ENCODE measurements at regions not wholly inside any gene's neighbourhood (a gene's known extent, or its start where the extent isn't known, plus 50 kb on each side); places are given as distances from the start of the nearest gene placed in this dataset.

DNA sequence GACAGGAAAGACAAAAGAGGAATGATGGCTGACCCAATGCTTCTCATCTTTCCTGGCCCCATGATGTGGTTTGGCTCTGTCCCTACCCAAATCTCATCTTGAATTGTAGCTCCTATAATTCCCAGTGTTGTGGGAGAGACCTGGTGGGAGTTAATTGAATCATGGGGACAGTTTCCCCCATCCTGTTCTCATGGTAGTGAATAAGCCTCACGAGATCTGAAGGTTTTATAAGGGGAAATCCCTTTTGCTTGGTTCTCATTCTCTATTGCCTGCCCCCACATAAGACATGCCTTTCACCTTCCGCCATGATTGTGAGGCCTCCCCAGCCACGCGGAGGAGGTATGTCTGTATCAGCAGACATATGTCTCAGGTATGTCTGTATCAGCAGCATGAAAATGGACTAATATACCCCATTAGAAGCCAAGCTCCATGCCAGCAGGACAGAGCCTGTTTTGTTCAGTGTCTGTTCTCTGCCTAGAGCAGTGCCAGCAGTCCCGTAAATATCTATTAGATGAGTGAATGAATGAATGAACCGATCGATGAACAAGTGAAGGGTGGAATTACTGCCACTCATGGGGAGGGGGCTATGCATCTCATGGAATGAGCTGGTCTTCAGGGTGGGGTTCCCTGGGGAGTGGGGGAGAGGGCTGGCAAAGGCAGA is 304.4 kb downstream of the SOX9 start:
- DNase-seq (ENCODE audit: low spot score): no peak

DNA sequence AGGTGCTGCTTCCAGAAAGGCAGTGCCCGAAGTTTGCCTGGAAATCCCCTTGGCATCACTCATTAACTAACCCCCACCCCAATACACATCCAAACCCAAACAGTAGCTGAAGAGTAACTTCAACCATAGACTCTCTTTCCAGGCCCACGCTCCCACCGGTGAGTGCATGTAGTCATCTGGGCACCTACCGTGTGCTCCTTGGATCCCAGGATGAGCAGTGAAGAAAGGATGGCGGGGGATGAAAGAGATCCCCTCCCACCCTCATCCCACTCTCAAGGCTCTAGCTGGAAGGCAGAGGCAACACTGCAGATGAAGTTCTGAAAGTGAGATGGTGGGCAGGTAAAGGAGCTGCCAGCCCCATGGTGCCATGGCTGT is 305.0 kb downstream of the SOX9 start:
- DNase-seq (ENCODE audit: low spot score): no peak

GRCh38 chr17:72426321-72426720 is 305.5 kb downstream of the SOX9 start:
- DNase-seq (ENCODE audit: low spot score): no peak

DNA sequence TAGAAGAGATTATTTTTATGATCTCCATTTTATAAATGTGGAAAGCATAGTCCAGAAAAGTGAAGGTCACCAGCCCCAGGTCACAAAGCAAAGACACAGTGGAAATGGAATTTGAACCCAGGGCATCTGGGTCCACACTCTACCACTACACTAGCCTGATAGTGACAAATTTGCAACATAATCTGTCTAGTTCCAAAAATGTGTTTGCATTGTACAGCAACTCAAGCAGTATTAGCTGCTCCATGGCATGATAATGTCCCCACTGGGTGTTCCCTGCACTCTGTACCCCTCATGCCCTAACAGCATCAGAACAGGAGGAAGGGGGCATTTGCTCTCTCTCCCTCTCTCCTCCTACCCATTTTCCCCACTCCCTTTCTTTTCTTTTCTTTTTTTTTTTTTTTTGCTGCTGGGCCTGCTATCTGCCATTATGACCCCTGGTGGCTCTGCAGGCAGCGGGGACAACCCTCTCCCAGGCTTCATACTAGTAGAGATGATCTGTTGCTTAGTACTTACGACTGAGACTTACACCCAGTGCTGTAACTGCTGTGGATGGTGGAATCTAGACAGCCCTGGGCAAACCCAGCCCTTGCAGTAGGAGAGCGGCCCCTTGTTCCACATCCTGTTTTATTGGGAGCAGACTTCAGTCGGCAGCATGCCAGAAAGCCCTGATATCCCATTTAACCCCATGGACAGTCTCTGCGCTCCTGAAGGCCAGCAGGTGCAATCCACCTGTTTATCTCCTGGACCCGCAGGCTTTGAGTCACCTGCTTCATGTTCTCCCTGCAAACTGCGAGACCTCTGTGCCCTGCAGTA is 306.3 kb downstream of the SOX9 start:
- DNase-seq (ENCODE audit: low spot score): no peak

DNA sequence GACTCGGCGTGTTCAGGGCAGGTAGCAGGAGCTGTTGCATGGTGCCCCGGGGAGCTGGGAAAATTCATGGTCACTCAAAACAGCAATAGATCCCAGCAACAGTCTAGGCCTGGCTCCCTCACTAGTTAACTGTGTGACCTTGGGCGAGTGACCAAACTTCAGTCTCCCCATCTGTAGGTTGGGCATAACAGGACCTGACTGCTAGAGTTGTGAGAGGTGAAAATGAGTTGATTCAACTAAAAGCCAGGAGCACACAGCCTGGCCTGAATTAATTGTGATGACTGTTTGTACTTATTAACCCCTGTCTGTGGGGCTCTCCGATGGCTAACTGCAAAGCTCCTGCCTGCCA is 306.9 kb downstream of the SOX9 start:
- no peak for DNase-seq (ENCODE audit: low spot score)

GRCh38 chr17:72429066-72429638 is 308.3 kb downstream of the SOX9 start:
- DNase-seq (ENCODE audit: low spot score): no peak

GRCh38 chr17:72430611-72431432 is 310.0 kb downstream of the SOX9 start:
- DNase-seq (ENCODE audit: low spot score): no peak

DNA sequence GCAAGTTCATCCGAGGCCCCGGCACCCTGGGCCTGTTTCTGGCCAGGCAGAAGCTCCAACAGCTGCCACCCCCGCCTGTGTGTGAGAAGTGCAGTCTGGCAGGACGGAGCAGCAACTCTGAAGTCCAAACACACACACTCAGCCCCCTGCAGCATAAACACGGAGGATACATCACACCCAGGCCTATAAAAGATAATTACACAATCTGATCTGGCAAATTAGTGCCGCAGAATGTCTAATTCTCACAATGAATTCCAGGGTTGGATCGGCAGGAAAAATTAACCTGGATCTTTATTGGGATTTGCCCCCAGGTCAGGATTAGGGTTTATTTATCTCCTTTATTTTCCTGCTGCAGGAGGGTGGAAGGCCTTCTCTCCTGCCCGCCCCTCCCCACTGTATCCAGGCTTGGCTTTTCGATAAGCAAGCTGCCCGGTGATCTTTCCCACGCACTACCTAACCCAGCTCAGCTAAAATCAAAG is 311.4 kb downstream of the SOX9 start:
- no peak for DNase-seq (ENCODE audit: low spot score)

DNA sequence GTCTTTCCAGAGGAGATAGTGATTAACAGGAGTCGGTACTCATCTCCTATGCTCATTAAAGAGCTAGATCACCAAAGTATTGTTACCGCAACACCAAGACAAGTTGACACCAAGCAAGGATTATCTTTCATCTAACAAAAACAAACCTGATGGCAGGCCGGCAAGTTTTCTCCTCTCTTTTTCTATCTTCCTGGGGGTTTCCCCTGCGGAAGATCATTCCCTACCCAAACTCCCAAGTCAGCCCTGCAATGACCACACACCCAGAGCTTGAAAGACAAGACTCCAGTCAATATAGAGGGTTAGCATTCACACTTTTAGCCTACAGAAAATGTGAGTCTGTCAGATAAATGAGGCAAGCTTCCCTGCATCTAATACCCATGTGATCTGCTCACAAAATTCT is 312.1 kb downstream of the SOX9 start:
- no peak for DNase-seq (ENCODE audit: low spot score)

GRCh38 chr17:72433797-72434196 is 313.0 kb downstream of the SOX9 start:
- no peak for DNase-seq (ENCODE audit: low spot score)

- no peak for DNase-seq (ENCODE audit: low spot score)
Observed at GRCh38 chr17:72434581-72434980, 313.8 kb downstream of the SOX9 start.

DNA sequence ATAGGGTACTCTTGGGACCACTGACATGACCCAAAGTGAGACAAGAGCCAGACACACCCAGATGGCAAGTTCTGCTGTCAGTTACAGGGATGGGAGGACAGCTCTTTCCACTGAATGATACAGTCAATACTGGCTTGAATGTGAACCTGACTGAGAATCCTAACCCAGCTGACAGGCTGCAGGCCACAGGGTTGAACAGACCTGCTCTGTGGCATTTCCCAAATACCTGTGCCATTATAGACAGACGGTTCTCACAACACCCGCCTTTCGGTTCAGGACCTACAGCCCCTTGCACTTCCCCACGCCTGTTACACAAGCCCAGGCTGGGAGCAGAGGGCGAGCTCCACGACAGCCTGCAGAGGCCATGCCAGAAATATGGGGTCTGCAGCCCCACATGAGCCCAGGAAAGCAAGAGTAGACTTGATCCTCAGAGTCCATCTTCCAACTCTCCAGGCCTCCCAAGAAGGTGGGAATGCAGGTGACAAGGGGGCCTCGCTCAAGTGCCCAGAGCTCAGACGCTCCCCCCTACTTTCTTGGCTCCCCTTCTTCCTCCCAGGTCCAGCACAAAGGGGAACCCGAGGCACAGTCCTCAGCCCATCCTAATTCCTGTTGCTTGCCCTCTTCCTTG is 314.3 kb downstream of the SOX9 start:
- DNase-seq (ENCODE audit: low spot score): no peak

- DNase-seq (ENCODE audit: low spot score): no peak
Observed at GRCh38 chr17:72438783-72439182, 318.0 kb downstream of the SOX9 start.

- no peak for DNase-seq (ENCODE audit: low spot score)
Observed at GRCh38 chr17:72439893-72440502, 319.2 kb downstream of the SOX9 start.

DNA sequence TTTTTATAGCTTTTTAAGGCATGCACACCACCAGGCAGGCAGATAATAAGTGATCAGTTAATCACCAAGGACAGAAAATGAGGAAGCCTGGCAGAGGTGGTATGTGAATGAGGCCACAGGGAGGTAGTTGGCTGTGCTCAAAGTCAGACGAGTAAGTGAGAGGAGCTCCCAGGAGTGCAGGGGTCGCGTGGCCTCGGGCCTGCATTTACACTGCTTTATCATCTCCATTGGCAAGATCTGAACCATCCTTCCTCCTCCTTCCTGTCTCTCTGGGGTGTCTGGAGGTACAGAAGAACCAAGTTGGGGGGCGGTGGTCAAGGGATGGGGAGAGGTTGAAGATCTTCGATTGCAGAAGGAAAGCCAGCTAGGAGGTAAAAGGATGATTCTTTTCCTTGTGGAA is 320.1 kb downstream of the SOX9 start:
- no peak for DNase-seq (ENCODE audit: low spot score)

DNA sequence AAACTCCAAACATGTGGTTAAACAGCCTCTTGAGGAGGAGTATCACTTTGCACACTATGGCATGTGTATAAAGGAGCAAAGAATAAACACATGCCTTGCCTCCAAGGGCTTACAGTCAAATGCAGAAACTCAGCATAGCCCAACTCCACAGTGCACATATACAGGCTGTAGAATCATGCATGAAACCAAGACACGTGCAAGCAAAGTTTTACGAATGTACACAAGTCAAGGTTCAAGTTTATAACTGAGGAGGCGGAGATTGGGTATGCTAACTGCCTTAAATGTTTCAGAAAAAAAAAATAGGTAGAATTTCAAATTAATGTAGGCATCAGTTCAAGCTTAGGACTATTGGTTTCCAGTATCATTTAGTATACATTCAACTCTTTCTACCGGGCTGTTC is 321.1 kb downstream of the SOX9 start:
- no peak for DNase-seq (ENCODE audit: low spot score)

GRCh38 chr17:72444517-72445054 is 323.8 kb downstream of the SOX9 start:
- DNase-seq (ENCODE audit: low spot score): no peak

DNA sequence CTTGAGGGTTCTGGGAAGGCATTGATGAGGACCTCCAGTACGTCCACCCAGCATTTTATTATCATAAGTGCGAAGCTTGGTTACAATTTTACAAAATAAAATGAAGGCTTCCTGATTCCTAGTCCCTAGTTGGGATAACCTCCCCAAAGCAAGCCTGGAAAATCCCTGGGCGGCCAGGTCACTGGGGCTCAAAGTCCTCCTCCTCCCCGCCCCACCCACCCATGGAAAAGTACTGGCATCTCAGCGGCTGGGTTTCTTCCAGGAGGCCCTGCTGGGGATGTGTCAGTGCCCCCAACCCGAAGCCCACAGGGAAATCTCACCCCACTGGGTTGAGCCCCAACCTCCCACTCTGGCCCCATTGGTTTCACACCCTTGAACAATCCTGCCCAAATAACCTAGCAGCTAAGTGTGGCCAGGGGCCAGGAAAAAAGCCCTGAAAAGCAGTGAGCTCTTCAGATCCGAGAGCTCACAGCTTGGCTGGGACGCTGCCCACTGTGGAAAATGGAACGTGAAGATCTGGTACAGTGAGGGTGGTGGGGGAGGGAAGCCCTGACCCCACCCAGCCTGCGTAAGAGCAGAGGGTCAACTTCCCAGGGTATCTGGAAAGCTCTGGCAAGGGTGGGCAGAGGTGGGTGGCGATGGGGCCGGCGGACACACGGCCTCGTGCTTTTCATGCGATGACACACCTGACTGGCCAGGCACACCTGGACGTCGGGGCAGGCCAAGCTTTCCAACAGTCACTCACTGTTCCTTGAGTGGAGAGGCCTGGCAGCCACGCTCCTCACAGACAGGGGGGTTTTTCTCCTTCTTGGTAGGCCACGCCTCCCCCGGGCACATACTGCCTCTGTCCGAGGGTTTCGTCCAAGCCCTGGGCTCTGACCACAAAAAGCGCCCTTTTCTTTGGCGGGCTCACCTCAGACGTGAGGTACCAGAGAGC is 324.5 kb downstream of the SOX9 start:
- DNase-seq (ENCODE audit: low spot score): no peak

GRCh38 chr17:72446118-72446517 is 325.3 kb downstream of the SOX9 start:
- no peak for DNase-seq (ENCODE audit: low spot score)
